Stimulated activated effector memory CD8-positive, alpha-beta T cell treated with anti-CD3 and anti-CD28 coated beads, Interleukin-12 subunit alpha, Interleukin-12 subunit beta, amount 100 ng/mL, for 72 hours (primary cell): ENCODE measurements at regions not wholly inside any gene's neighbourhood (a gene's known extent, or its start where the extent isn't known, plus 50 kb on each side); places are given as distances from the start of the nearest gene placed in this dataset.

Source experiments
- ATAC-seq: fragments of 150-1000 bp; cut with Tn5 transposase; 2 replicates; pipeline ENCODE4 v1.10.0; 2021
- DNase-seq, 2 donors: peaks; one replicate each; pipeline ENCODE4 v3.0.0; 2021 to 2022; ENCODE audit warnings: low spot score in 2 of 2
- H3K27ac Mint-ChIP-seq: one replicate; pipeline ENCODE4 v1.8.0; 2022; ENCODE audit warnings: mild to moderate bottlenecking, mixed read lengths
- H3K36me3 Mint-ChIP-seq: one replicate; pipeline ENCODE4 v1.8.0; 2022; ENCODE audit warnings: mild to moderate bottlenecking, mixed read lengths
- H3K4me1 Mint-ChIP-seq: one replicate; pipeline ENCODE4 v1.8.0; 2022; ENCODE audit warnings: mixed read lengths
- H3K4me3 Mint-ChIP-seq: one replicate; pipeline ENCODE4 v1.8.0; 2022; ENCODE audit warnings: mild to moderate bottlenecking, mixed read lengths
- H3K9me3 Mint-ChIP-seq: one replicate; pipeline ENCODE4 v1.8.0; 2022; ENCODE audit warnings: mixed read lengths

DNA sequence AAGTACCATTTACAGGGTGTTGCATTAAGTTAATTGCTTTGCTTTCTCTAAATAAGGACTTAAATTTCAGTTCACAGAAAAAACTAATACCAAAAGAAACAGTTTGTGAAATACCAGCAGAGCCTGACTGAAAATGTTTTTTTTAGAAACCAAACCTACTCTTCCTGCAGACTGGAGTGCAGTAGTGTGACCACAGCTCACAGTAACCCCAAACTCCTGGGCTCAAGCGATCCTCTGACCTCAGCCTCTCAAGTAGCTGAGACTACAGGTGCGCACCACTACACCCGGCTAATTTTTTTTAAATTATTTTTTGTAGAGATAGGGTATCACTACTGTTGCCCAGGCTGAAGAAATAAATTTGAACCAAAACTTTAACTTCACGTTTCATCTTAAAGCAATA lies 103.5 kb upstream of the PLEKHA5 start:
- Mint-ChIP-seq H3K27ac (no peak overlapping the region), H3K4me3 (no peak overlapping the region), H3K4me1 (no peaks in the 10 kb centered on the region), H3K9me3 (no peaks in the 10 kb centered on the region), H3K36me3 (no peaks in the 10 kb centered on the region)
- DNase-seq (no peak), ATAC-seq (no peak)

- DNase-seq = no peak
- ATAC-seq = no peak
- H3K4me1 Mint-ChIP-seq = no peaks in the 10 kb centered on the region
- H3K27ac Mint-ChIP-seq = no peak overlapping the region
- no peaks in the 10 kb centered on the region for H3K9me3 Mint-ChIP-seq
- H3K36me3 Mint-ChIP-seq = no peaks in the 10 kb centered on the region
- no peak overlapping the region for H3K4me3 Mint-ChIP-seq
Observed at GRCh38 chr12:19026614-19027488, 102.7 kb upstream of the PLEKHA5 start.

- no peaks in the 10 kb centered on the region for H3K9me3 Mint-ChIP-seq
- no peaks in the 10 kb centered on the region for H3K36me3 Mint-ChIP-seq
- no peak overlapping the region for H3K27ac Mint-ChIP-seq
- H3K4me1 Mint-ChIP-seq = no peaks in the 10 kb centered on the region
- ATAC-seq = no peak
- DNase-seq = no peak
- no peak overlapping the region for H3K4me3 Mint-ChIP-seq
Observed at GRCh38 chr12:19030180-19030579, 99.4 kb upstream of the PLEKHA5 start.

DNA sequence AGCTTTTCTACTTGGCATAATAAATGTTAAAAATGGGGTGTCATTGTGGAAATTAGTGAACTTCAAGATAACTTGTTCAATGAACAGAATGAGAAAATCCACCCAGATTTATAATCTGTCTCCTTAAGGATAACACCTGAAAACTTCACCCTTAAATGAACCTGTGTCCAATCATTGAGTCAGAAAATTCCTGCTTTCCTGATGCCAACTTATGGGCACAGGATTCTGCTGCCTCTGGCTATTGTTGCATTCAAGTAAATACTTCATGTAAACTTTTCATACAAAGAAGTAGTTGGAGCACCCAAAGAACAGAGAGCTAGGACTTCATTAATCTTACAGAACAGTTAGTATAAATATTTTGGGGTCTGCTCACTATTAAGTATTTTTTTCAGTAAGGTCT lies 98.9 kb upstream of the PLEKHA5 start:
- Mint-ChIP-seq H3K4me1 (no peaks in the 10 kb centered on the region), H3K4me3 (no peak overlapping the region), H3K36me3 (no peaks in the 10 kb centered on the region), H3K9me3 (no peaks in the 10 kb centered on the region), H3K27ac (no peak overlapping the region)
- no peak for DNase-seq
- no peak for ATAC-seq

- no peak overlapping the region for H3K27ac Mint-ChIP-seq
- H3K4me1 Mint-ChIP-seq = no peaks in the 10 kb centered on the region
- H3K9me3 Mint-ChIP-seq = no peaks in the 10 kb centered on the region
- H3K36me3 Mint-ChIP-seq = no peaks in the 10 kb centered on the region
- ATAC-seq (no peak), DNase-seq (no peak)
- no peak overlapping the region for H3K4me3 Mint-ChIP-seq
Observed at GRCh38 chr12:19031032-19031431, 98.5 kb upstream of the PLEKHA5 start.

DNA sequence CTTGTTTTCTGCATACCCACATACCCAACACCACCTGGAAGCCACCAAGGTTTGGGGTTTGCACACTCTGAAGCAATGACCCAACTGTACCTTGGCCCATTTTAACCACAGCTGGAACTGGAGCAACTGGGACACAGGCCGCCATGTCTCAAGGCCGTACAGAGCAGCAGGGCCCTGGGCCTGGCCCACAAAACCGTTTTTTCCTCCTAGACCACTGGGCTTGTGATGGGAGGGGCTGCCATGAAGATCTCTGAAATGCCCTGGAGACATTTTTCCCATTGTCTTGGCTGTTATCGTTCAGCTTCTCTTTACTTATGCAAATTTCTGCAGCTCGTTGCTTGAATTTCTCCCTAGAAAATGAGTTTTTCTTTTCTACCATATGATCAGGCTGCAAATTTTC lies 96.7 kb upstream of the PLEKHA5 start:
- no peaks in the 10 kb centered on the region for H3K36me3 Mint-ChIP-seq
- ATAC-seq = no peak
- no peak overlapping the region for H3K27ac Mint-ChIP-seq
- no peaks in the 10 kb centered on the region for H3K9me3 Mint-ChIP-seq
- DNase-seq = no peak
- H3K4me3 Mint-ChIP-seq = no peak overlapping the region
- no peaks in the 10 kb centered on the region for H3K4me1 Mint-ChIP-seq

DNA sequence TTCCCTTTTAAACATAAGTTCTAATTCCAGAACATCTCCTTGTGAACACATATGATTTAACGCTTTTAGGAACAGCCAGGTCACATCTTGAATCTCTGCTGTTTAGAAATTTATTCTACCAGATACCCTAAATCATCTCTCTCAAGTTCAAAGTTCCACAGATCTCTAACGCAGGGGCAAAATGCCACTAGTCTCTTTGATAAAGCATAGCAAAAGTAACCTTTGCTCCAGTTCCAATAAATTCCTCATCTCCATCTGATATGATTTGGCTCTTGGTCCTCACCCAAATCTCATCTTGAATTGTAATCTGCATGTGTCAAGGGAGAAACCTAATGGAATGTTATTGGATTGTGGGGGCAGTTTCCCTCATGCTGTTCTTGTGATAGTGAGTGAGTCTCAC lies 96.3 kb upstream of the PLEKHA5 start:
- DNase-seq (no peak), ATAC-seq (no peak)
- no peaks in the 10 kb centered on the region for H3K36me3 Mint-ChIP-seq
- H3K4me1 Mint-ChIP-seq = no peaks in the 10 kb centered on the region
- H3K27ac Mint-ChIP-seq = no peak overlapping the region
- H3K4me3 Mint-ChIP-seq = no peak overlapping the region
- H3K9me3 Mint-ChIP-seq = no peaks in the 10 kb centered on the region

- no peaks in the 10 kb centered on the region for H3K4me1 Mint-ChIP-seq
- DNase-seq = no peak
- H3K27ac Mint-ChIP-seq = no peak overlapping the region
- ATAC-seq = no peak
- no peaks in the 10 kb centered on the region for H3K9me3 Mint-ChIP-seq
- no peak overlapping the region for H3K4me3 Mint-ChIP-seq
- H3K36me3 Mint-ChIP-seq = no peaks in the 10 kb centered on the region
Observed at GRCh38 chr12:19034937-19035336, 94.6 kb upstream of the PLEKHA5 start.

DNA sequence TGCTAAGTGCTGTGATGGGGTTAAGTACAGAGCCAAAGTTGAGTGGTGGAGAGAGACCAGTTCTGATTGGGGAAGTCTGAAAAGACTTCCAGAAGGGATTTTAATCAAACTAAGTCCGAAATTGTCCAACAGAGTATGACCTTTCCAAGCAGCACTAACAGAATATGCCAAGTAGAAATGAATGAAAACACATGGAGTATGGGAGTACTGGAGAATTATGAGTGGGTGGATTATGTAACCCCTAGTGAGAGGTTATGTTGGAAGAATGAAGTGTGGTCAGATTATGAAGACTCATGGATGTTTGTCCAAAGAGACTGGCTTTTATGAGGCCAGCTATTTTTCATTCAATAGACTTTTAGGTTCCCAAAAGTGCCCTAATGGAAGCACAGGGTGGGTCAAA lies 94.0 kb upstream of the PLEKHA5 start:
- no peak for DNase-seq
- Mint-ChIP-seq H3K36me3 (no peaks in the 10 kb centered on the region), H3K4me1 (no peaks in the 10 kb centered on the region), H3K27ac (no peak overlapping the region), H3K4me3 (no peak overlapping the region), H3K9me3 (no peaks in the 10 kb centered on the region)
- ATAC-seq = no peak

DNA sequence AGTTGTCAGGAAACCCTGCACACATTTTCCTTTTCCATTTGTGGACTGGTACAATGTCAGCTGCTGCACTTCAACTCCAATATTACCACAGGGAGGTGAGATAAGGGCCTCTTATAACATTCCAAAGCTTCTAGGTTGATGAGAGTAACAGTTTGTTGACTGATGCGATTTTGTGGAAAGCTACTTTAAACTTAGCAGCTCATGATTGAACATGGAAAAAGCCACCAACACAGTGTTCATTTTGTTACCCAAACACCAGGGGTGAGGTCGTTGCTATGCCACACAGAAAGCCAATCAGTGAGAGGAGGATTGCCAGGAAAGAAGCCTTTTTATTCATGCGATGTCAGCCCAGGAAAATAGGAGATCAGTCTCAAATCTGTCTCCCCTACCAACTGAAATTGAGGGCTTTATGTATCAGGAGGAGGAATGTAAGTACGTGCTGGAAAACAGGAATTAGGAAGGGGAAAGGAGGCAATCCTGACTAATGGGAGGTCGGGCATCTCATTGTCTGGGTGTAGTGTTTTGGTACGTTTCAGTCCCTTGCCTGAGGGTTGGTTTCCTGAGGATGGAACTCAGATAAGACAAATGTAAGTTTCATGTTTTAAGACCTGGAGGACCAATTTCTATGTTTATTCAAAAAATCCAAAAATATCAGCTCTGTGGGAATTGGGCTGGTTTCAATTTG lies 92.7 kb upstream of the PLEKHA5 start:
- H3K4me1 Mint-ChIP-seq = no peaks in the 10 kb centered on the region
- no peaks in the 10 kb centered on the region for H3K36me3 Mint-ChIP-seq
- DNase-seq (no peak), ATAC-seq (no peak)
- H3K9me3 Mint-ChIP-seq = no peaks in the 10 kb centered on the region
- H3K27ac Mint-ChIP-seq = no peak overlapping the region
- H3K4me3 Mint-ChIP-seq = no peak overlapping the region

DNA sequence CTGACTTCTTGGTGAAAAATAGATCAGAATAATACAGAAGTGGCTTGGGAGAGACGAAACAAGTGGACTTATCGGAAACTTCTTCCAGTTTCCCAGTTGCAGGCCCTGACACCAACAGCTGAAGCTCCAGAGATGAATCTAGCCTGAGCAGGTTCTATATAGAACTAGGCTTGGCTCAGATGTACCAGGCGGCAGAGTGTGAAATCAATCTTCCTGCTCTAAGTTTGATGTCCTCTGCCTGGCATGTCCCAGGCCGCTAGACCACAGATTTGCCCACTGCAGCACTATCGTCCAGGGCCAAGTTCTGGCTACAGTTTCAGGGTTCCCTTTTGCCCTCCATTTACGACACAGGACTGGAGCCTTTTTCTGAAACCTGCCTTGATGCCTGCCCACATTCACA lies 91.3 kb upstream of the PLEKHA5 start:
- ATAC-seq (no peak), DNase-seq (no peak)
- Mint-ChIP-seq H3K4me3 (no peak overlapping the region), H3K27ac (no peak overlapping the region), H3K9me3 (no peaks in the 10 kb centered on the region), H3K4me1 (no peaks in the 10 kb centered on the region), H3K36me3 (no peaks in the 10 kb centered on the region)

DNA sequence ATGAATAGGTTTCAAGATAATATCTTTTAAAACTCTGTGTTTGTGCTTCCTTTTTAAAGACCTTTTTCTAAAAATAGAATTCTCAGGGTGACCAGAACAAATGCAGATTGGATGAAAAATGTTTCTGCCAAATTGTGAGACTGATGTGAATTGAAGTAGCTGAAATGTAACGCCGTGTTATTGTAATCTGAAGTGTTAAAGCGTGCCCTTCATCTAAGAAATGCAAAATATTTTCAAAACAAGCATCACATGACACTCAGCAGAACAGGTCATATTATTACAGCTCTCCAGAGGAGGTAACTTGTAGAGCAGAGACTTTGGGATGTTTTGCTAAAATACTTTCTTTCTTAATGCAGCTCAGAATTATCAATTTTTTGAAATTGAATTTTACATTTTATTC lies 90.0 kb upstream of the PLEKHA5 start:
- no peak overlapping the region for H3K4me3 Mint-ChIP-seq
- no peak for DNase-seq
- no peaks in the 10 kb centered on the region for H3K4me1 Mint-ChIP-seq
- no peaks in the 10 kb centered on the region for H3K9me3 Mint-ChIP-seq
- H3K27ac Mint-ChIP-seq = no peak overlapping the region
- ATAC-seq = no peak
- no peaks in the 10 kb centered on the region for H3K36me3 Mint-ChIP-seq

- no peak overlapping the region for H3K27ac Mint-ChIP-seq
- no peaks in the 10 kb centered on the region for H3K36me3 Mint-ChIP-seq
- ATAC-seq = no peak
- DNase-seq = no peak
- H3K4me1 Mint-ChIP-seq = no peaks in the 10 kb centered on the region
- H3K4me3 Mint-ChIP-seq = no peak overlapping the region
- no peaks in the 10 kb centered on the region for H3K9me3 Mint-ChIP-seq
Observed at GRCh38 chr12:19042221-19042620, 87.3 kb upstream of the PLEKHA5 start.

- H3K9me3 Mint-ChIP-seq = no peaks in the 10 kb centered on the region
- H3K36me3 Mint-ChIP-seq = no peaks in the 10 kb centered on the region
- ATAC-seq (no peak), DNase-seq (no peak)
- H3K27ac Mint-ChIP-seq = no peak overlapping the region
- no peak overlapping the region for H3K4me3 Mint-ChIP-seq
- no peaks in the 10 kb centered on the region for H3K4me1 Mint-ChIP-seq
Observed at GRCh38 chr12:19044430-19044829, 85.1 kb upstream of the PLEKHA5 start.

GRCh38 chr12:19044891-19045290 lies 84.6 kb upstream of the PLEKHA5 start:
- no peak overlapping the region for H3K4me3 Mint-ChIP-seq
- H3K4me1 Mint-ChIP-seq = no peaks in the 10 kb centered on the region
- no peaks in the 10 kb centered on the region for H3K36me3 Mint-ChIP-seq
- no peak for ATAC-seq
- no peak overlapping the region for H3K27ac Mint-ChIP-seq
- no peak for DNase-seq
- no peaks in the 10 kb centered on the region for H3K9me3 Mint-ChIP-seq

DNA sequence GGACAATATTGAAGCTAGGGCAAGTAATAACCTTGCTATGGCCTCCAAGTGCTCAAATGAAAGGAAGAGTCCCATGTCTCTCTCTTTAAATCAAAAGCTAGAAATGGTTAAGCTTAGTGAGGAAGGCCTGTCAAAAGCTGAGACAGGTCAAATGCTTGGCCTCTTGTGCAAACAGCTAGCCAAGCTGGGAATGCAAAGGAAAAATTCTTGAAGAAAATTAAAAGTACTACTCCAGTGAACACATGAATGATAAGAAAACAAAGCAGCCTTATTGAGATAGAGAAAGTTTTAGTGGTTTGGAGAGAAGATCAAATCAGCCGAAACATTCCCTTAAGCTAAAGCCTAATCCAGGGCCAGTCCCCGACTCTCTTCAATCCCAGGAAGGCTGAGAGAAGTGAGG lies 84.1 kb upstream of the PLEKHA5 start:
- H3K4me1 Mint-ChIP-seq = no peaks in the 10 kb centered on the region
- H3K4me3 Mint-ChIP-seq = no peak overlapping the region
- no peaks in the 10 kb centered on the region for H3K36me3 Mint-ChIP-seq
- DNase-seq = no peak
- no peak overlapping the region for H3K27ac Mint-ChIP-seq
- no peaks in the 10 kb centered on the region for H3K9me3 Mint-ChIP-seq
- ATAC-seq = no peak
